ENCODE measurements at regions not wholly inside any gene's neighbourhood (a gene's known extent, or its start where the extent isn't known, plus 50 kb on each side); places are given as distances from the start of the nearest gene placed in this dataset.

DNA sequence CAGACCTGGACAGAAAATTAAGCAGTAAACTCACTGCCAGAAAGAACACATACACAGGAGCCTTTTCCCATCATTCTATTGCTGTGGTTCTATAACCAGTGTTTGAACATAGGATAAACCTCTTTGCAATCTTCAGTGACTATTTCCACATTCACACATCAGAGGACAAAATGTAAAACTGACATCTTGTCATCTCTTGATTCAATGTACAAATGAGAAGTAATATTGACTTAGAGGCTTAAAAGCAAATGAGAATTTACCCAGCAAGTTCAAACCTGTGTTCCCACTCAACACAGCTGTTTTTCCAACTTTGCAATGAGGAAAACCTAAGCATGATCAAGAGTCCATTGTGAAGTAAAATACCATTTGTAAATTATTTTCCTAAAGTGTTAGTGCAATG, 307.1 kb upstream of the CPXCR1 start:
- Mint-ChIP-seq H3K9me3 (peaks cover 12% of the 10 kb centered on the region), H3K27me3 (no peaks in the 10 kb centered on the region), H3K4me3 (no peak overlapping the region), H3K36me3 (no peaks in the 10 kb centered on the region), H3K27ac (no peak overlapping the region), H3K4me1 (ENCODE audit: low read depth) (no peaks in the 10 kb centered on the region)
- CTCF ChIA-PET, result no interaction called here
- no peak for DNase-seq
- POLR2A ChIA-PET, result no interaction called here
- intact Hi-C loops (cut with micrococcal nuclease), result no loop called here

Measured in activated CD4-positive, alpha-beta memory T cell treated with anti-CD3 and anti-CD28 coated beads for 36 hours (primary cell).